Islet of Langerhans (tissue), 1 donor: ENCODE measurements at regions not wholly inside any gene's neighbourhood (a gene's known extent, or its start where the extent isn't known, plus 50 kb on each side); places are given as distances from the start of the nearest gene placed in this dataset.

Experiments used
- FAIRE-seq: peaks from one replicate; lab custom pipeline; 2011; peaks lifted over from hg19 to GRCh38; lab: Jason Lieb, UNC

GRCh38 chr7:35386082-35386815 is 132.3 kb upstream of the TBX20 start:
- no peak for FAIRE-seq

- no peak for FAIRE-seq
These were observed 131.1 kb upstream of the TBX20 start for GRCh38 chr7:35384761-35385700.

GRCh38 chr7:35380739-35381224 is 126.9 kb upstream of the TBX20 start:
- FAIRE-seq, result no peak

- FAIRE-seq, result no peak
These were observed 125.6 kb upstream of the TBX20 start for GRCh38 chr7:35379481-35379880.

- FAIRE-seq, result no peak
These were observed 121.6 kb upstream of the TBX20 start for GRCh38 chr7:35375516-35375915.

- FAIRE-seq, result no peak
These were observed 121.0 kb upstream of the TBX20 start for GRCh38 chr7:35374858-35375257.

GRCh38 chr7:35371221-35371620 is 117.3 kb upstream of the TBX20 start:
- no peak for FAIRE-seq

GRCh38 chr7:35370687-35371086 is 116.8 kb upstream of the TBX20 start:
- no peak for FAIRE-seq

GRCh38 chr7:35366167-35367155 is 112.6 kb upstream of the TBX20 start:
- FAIRE-seq, result no peak

- FAIRE-seq, result no peak
These were observed 111.6 kb upstream of the TBX20 start for GRCh38 chr7:35365523-35365922.

GRCh38 chr7:35362341-35362740 is 108.4 kb upstream of the TBX20 start:
- no peak for FAIRE-seq

GRCh38 chr7:35359423-35359822 is 105.5 kb upstream of the TBX20 start:
- no peak for FAIRE-seq

- FAIRE-seq, result no peak
These were observed 102.6 kb upstream of the TBX20 start for GRCh38 chr7:35356495-35356894.

GRCh38 chr7:35355911-35356310 is 102.0 kb upstream of the TBX20 start:
- FAIRE-seq, result no peak

GRCh38 chr7:35355199-35355598 is 101.3 kb upstream of the TBX20 start:
- no peak for FAIRE-seq

- FAIRE-seq, result no peak
These were observed 99.6 kb upstream of the TBX20 start for GRCh38 chr7:35353481-35353880.

GRCh38 chr7:35351466-35351865 is 97.6 kb upstream of the TBX20 start:
- FAIRE-seq, result no peak

- no peak for FAIRE-seq
These were observed 94.9 kb upstream of the TBX20 start for GRCh38 chr7:35348611-35349400.

- no peak for FAIRE-seq
These were observed 88.9 kb upstream of the TBX20 start for GRCh38 chr7:35342786-35343185.

GRCh38 chr7:35339811-35340210 is 85.9 kb upstream of the TBX20 start:
- no peak for FAIRE-seq

GRCh38 chr7:35336444-35336843 is 82.5 kb upstream of the TBX20 start:
- no peak for FAIRE-seq
